ENCODE measurements at regions not wholly inside any gene's neighbourhood (a gene's known extent, or its start where the extent isn't known, plus 50 kb on each side); places are given as distances from the start of the nearest gene placed in this dataset.
"Not testable (repeated sequence)": the region's sequence is repeated elsewhere in the genome, so short reads cannot be mapped to it uniquely, and the experiment has no call there.

DNA sequence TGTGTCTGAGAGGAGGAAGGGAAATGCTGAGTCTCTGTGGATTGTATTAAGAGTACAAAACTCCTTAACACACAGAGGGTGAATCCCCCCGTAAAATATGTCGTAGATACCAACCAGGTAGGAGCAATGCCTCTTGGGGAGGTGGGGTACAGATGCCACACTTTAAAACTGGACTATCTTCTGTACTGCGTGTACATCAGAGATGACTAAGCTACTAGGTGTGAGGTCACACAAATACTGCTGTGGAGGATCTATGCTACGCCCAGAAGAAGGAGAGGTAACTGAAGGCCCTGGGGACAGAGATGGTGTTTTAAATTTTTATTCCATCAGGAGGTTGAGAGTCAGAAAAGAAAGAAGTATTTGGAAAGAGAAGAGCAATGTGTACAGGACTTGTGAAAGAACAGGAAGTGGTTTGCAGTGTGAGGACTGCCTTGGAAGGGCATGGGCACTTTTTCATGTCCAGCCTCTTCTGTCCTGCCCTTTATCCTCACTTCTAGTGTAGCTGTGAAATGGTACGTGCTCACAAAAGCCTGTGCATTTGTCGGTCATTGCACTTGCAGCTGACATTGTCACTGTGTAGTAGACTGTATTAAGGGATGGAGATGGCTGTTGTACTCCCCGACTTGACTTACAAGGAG lies 287.8 kb upstream of the CHRM3 start:
- DNase-seq, result no peak

DNA sequence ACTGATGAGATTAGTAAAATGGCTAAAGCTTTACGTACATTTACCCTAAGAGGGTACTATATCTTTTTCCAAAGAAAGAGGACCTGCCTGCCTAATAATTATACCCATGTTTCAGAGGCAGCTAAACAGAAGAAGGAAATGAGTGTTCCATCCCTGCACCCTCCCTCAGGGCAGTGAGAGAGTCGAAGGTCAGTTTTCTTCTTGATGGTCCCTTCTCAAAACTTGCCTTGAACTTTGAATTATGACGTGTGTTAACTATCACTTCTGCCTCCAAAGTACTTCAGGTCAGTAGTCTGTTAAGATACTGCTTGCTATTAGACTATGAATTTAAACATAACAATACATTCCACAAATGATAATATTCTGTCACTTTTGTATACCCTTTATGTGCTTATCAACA lies 294.8 kb upstream of the CHRM3 start:
- no peak for DNase-seq

DNA sequence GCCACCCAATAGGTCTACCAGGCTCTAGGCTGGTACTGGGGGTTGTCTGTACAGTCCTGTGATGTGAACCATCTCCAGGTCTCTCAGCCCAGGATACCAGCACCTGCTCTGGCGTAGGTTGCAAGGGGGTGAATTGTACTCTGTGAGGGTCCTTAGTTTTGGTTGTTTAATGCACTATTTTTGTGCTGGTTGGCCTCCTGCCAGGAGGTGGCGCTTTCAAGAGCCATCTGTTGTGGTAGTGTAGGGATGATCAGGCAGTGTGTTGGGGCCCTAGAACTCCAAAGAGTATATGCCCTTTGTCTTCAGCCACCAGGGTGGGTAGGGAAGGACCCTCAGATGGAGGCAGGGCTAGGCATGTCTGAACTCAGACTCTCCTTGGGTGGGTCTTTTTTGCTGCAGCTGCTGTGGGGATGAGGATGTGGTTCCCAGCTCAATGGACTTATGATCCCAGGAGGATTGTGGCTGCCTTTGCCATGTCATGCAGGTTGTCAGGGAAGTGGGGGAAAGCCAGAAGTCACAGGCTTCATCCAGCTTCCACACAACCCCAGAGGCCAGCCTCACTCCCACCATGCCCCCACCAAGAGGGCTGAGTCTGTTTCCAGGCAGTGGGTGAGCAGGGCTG lies 301.8 kb upstream of the CHRM3 start:
- no peak for DNase-seq

- DNase-seq, result not testable (repeated sequence)
Observed at GRCh38 chr1:239081947-239082346, 304.4 kb upstream of the CHRM3 start.

DNA sequence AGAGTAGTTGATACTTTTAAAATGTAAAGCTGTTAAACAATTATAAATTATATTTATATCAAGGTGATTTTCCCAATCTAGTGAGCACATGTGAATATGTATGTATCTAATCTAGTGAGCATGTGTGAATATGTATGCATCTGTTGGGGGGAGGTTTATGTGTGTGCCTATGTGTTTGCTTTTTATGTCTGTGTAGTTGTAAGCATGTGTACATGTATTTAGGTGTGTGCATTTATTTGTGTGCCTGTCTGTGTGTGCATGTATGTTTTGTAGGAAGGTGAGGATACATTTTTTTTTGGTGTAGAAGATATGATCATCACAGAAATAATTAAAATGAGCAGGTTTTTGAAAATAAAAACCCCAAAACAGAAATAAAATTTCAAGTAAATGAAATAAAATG lies 318.9 kb upstream of the CHRM3 start:
- DNase-seq, result no peak

DNA sequence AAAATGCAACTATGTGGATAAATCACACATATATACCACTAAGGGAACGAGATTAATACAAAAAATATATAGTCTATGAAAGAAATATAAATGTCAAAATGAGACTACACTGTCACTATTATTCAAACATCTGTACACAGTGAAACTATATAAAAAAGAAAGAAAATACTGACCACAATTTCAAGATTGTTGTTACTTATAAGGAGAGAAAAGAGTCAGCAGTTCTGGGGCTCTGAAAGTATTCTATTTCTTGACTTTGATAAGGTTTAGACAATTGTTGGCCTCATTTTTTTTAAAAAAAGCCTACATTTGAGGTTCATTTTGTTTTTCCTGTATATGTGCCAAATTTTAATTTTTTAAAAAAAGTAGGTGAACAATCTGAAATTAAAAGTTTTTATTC lies 319.3 kb upstream of the CHRM3 start:
- DNase-seq, result no peak

DNA sequence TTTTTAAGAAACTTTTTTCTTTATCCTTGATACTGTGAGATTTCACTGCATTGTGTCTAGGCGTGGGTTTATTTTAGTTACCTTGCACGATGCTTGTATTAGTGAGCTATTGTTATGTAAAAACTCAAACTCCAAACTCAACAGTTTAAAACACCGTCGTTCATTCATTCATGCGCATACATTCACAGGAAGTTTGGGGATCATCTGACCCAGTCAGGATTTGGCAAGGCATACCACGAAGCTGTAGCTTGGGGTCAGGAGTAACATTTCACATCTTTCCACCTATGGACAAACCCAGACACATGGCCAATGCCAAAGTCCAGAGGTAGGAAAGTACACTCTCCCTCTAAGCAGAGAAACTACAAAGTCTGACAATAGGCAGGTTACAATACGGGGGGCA lies 324.6 kb upstream of the CHRM3 start:
- no peak for DNase-seq

- no peak for DNase-seq
Observed at GRCh38 chr1:239058190-239058589, 328.2 kb upstream of the CHRM3 start.

DNA sequence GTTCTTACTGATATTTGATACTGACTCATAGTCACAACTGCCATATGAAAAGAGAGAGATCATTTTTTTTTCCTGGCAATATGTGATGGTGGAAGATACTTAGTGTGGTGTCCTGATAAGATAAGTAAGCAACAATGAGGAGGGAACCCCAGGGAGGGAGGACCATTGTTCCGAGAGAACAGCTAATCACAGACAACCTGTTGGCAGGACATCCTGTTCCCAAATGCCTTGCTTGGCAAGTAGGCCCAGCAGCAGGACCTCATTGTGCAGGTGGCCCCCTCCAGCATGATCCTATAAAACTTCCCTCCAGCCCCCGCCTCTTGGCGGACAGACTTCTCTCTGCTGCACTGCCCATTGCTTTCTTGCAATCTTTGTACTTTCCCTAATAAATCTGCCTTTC lies 329.4 kb upstream of the CHRM3 start:
- no peak for DNase-seq

GRCh38 chr1:239053279-239053678 lies 333.1 kb upstream of the CHRM3 start:
- DNase-seq, result no peak

- DNase-seq, result no peak
Observed at GRCh38 chr1:239049571-239049970, 336.8 kb upstream of the CHRM3 start.

GRCh38 chr1:239044829-239045228 lies 341.5 kb upstream of the CHRM3 start:
- DNase-seq, result no peak

- DNase-seq, result no peak
Observed at GRCh38 chr1:239040523-239040922, 345.8 kb upstream of the CHRM3 start.

DNA sequence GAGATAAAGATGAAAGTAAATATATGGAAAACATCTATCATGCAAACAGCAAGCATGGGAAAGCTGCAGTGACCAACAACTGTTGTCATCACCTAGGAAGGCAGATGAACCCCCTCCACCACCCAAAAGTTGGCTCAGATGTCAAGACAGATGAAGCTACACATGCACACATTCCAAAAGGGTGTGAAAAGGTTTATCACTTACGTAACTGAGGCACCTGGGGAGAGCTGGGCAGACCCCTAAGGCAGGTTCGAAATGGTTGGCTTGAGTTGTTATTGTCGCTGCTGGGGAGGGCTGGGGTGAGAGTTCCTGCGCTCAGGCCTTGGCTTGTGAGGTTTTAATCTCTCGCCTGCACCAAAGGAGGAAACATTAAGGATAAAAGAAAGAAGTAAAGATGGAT lies 355.1 kb upstream of the CHRM3 start:
- no peak for DNase-seq

DNA sequence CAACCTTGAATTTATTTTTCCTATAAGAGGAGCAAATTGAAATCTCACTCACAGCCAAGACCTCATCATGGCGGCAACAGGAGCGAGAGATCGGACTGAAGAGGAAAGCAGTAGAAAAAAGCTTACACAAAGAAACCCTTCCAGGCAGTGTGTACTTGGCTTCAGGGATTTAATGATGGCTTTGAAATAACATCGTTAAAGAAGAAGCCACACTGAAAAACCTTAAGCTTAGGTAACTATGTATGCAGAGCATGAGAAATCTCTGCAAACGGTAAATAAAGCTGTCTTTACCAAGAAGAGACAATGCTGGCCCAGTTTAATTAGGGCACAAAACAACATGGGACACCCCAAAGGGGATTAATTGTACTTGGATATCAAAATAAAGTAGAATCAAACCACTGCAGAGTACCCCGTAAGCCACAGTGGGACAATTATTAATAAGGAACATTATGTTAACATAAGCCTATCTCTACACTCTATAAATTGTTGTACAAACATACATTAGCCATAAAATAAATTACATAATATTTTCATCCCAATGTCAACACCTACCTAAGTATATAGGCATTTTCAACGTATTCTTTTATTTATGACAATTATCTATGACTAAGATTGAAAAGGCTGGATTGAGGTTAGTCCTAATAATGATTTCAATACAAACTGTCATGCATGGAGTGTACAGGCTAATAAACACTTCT lies 360.2 kb upstream of the CHRM3 start:
- no peak for DNase-seq

- no peak for DNase-seq
Observed at GRCh38 chr1:239025223-239025622, 361.1 kb upstream of the CHRM3 start.

- no peak for DNase-seq
Observed at GRCh38 chr1:239023732-239024360, 362.5 kb upstream of the CHRM3 start.

- DNase-seq, result no peak
Observed at GRCh38 chr1:239016337-239016736, 370.0 kb upstream of the CHRM3 start.

DNA sequence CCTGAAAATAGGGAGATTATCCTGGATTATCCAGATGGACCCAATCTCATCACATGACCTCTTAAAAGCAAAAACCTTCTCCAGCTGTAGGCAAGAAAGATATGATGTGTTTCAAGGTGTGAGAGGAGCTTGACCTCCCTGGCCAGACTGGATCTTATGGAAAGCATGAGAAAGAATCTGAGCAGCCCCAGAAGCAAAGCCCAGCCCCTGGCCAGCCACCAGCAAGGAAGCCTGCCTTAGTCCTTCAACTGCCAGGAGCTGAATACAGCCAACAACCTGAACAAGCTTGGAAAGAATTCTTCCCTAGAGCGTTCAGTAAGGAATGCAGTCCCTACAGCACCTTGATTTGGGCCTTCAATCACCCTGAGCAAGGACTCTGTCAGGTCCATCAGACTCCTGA lies 375.0 kb upstream of the CHRM3 start:
- no peak for DNase-seq

DNA sequence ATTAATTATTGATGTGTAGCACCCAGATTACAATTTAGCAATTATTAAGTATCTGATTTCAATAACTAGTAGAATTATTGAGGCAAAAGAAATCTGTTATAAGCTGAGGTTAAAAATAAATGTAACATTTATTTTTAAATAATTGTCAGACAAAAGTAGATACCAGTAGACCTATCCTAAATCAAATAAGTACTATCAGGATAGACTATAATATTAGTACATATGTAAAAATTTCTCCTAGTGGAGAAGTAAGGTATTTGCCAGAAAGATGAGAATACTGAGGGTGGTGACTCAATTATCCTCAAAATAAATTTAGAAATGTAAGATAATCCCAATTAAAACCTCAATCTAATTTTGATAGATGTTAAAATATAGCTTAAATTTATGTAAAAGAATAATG lies 377.8 kb upstream of the CHRM3 start:
- DNase-seq, result no peak

DNA sequence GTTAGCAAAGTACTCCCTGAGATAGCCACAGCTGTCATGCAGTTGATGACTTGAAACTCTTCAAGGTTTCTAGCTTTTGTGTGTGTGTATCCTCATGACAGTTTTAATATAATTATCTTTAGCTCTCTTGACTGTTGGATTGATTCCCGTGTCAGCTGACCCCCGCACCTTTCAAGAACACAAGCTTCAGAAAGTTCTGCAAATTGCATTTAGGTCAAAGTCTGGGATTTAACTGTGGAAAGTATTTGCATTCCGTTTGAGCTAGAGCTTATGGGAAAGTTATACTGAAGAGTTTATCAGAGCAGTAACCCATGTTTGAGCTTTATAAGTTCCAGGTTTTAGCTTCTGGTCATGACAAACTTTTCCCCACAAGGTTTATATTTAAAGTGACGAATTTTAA lies 380.1 kb upstream of the CHRM3 start:
- DNase-seq, result no peak

DNA sequence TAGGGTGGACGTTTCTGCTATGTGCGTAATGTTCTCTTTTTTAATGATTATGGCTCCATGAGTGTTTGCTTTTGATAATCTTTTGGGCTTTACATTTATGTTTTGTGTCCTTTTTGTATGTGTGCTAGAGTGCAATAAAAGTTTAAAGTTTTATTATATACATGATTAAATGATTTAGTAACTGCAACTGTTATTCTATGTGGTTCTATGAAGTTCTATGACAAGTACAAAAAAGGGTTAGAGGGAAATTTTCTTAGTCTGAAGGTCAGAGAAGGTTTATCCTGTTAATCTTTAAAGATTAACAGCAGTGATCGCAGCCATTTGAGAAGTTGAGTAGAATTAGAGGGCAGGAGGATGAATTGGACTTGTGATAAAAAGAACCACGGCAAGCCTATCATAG lies 386.4 kb upstream of the CHRM3 start:
- DNase-seq, result no peak

- no peak for DNase-seq
Observed at GRCh38 chr1:238998577-238998976, 387.8 kb upstream of the CHRM3 start.

Data from right hindlimb (tissue), 1 donor.